ENCODE measurements at regions not wholly inside any gene's neighbourhood (a gene's known extent, or its start where the extent isn't known, plus 50 kb on each side); places are given as distances from the start of the nearest gene placed in this dataset.

DNA sequence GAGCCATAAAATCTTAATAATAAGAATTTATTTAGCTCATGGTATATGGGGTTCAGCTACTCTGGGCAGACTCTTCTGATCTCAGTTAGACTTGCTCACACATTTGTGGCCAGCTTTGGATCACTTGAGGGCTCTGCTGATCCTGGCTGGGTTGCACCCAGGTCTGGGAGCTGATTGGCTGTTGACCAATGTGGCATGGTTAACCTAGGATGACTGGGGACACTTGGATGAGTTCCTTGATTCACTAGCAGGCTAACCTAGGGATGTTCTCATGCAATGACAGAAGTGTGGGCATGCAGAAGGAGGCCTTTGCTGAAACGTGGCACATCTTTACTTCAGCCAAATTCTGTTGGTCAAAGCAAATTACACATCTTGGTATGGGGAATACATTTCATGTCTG lies 569.5 kb downstream of the UTRN start:
- Mint-ChIP-seq H3K27me3 (no peaks in the 10 kb centered on the region), H3K4me1 (no peaks in the 10 kb centered on the region), H3K27ac (no peak overlapping the region), H3K4me3 (no peak overlapping the region), H3K9me3 (ENCODE audit: insufficient read depth) (no peaks in the 10 kb centered on the region)
- Histone ChIP-seq H3K27ac (ENCODE audit: low read length in 2 of 2) (no peak overlapping the region), H3K36me3 (replicated peaks in 1 of 2; ENCODE audit: control extremely low read depth in 1 of 2, control insufficient read depth in 1 of 2, extremely low read depth in 1 of 2, insufficient read depth in 2 of 2, low read length in 1 of 2) (peaks cover 3 to 16% of the 10 kb centered on the region in 2 experiments), H2AFZ (ENCODE audit: insufficient read depth, low read depth, low read length, poor library complexity, severe bottlenecking) (no peak overlapping the region), H3K27me3 (replicated peaks in 1 of 4; ENCODE audit: control extremely low read depth in 1 of 4, control insufficient read depth in 3 of 4, insufficient read depth in 4 of 4, low read length in 3 of 4) (no peaks in the 10 kb centered on the region), H4K20me1 (ENCODE audit: control insufficient read depth, insufficient read depth, low read length, poor library complexity, severe bottlenecking) (no peaks in the 10 kb centered on the region), H3K4me2 (replicated peaks; ENCODE audit: low read depth, low read length, poor library complexity, severe bottlenecking) (no peak overlapping the region), H3K4me3 (ENCODE audit: control extremely low read depth in 1 of 5, extremely low read depth in 1 of 5, insufficient read depth in 1 of 5, low read depth in 2 of 5, low read length in 4 of 5) (no peak overlapping the region), H3K79me2 (ENCODE audit: control insufficient read depth, insufficient read depth, low read length) (no peaks in the 10 kb centered on the region), H3K4me1 (ENCODE audit: control insufficient read depth in 2 of 2, insufficient read depth in 2 of 2, low read length in 2 of 2) (no peaks in the 10 kb centered on the region), H3K9me3 (ENCODE audit: control extremely low read depth in 1 of 3, control insufficient read depth in 2 of 3, insufficient read depth in 1 of 3, low read length in 2 of 3) (no peaks in the 10 kb centered on the region), H3K9ac (ENCODE audit: low read length) (no peak overlapping the region)
- intact Hi-C loops (cut with micrococcal nuclease): no loop called here
- ATAC-seq (ENCODE audit: low read depth) (no peak), DNase-seq (no peak)
- CTCF ChIA-PET: no interaction called here
- POLR2A ChIA-PET: no interaction called here
- TF ChIP-seq, protein P1, sequence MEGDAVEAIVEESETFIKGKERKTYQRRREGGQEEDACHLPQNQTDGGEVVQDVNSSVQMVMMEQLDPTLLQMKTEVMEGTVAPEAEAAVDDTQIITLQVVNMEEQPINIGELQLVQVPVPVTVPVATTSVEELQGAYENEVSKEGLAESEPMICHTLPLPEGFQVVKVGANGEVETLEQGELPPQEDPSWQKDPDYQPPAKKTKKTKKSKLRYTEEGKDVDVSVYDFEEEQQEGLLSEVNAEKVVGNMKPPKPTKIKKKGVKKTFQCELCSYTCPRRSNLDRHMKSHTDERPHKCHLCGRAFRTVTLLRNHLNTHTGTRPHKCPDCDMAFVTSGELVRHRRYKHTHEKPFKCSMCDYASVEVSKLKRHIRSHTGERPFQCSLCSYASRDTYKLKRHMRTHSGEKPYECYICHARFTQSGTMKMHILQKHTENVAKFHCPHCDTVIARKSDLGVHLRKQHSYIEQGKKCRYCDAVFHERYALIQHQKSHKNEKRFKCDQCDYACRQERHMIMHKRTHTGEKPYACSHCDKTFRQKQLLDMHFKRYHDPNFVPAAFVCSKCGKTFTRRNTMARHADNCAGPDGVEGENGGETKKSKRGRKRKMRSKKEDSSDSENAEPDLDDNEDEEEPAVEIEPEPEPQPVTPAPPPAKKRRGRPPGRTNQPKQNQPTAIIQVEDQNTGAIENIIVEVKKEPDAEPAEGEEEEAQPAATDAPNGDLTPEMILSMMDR (IDR thresholded peaks at IDR 0.05): no peak
- TF ChIP-seq EZH2 (IDR thresholded peaks at IDR 0.05; ENCODE audit: borderline replicate concordance, insufficient read depth, low read depth, low read length, poor library complexity, severe bottlenecking): no peak
- WGBS (ENCODE audit: insufficient coverage): 80% methylated on average over 1 of the region's 1 CpG

DNA sequence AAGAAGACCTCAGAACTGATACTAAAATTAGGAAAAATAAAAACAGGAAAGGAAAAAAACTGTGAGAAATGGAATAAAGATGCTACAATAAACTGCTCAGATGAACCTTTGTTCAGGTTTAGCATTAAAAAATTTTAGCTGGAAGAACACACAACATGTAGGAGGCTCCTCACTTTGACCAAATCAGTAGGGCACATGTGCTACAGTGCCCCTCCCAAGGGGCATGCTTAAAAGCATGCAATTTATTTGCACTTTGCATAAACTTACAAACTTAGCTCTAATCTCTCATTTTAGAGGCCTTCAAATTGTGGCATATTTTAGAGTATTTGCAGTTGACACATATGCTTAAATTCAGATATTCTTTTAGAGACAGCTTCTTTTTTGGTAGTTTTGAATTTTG lies 570.2 kb downstream of the UTRN start:
- ChIA-PET POLR2A (no interaction called here), CTCF (no interaction called here)
- Mint-ChIP-seq H3K9me3 (ENCODE audit: insufficient read depth) (no peaks in the 10 kb centered on the region), H3K4me1 (no peaks in the 10 kb centered on the region), H3K27ac (no peak overlapping the region), H3K4me3 (no peak overlapping the region), H3K27me3 (peaks cover 3% of the 10 kb centered on the region)
- Histone ChIP-seq H3K79me2 (ENCODE audit: control insufficient read depth, insufficient read depth, low read length) (no peaks in the 10 kb centered on the region), H3K36me3 (replicated peaks in 1 of 2; ENCODE audit: control extremely low read depth in 1 of 2, control insufficient read depth in 1 of 2, extremely low read depth in 1 of 2, insufficient read depth in 2 of 2, low read length in 1 of 2) (peaks cover 3 to 10% of the 10 kb centered on the region in 2 experiments), H3K27ac (ENCODE audit: low read length in 2 of 2) (no peak overlapping the region), H3K4me3 (ENCODE audit: control extremely low read depth in 1 of 5, extremely low read depth in 1 of 5, insufficient read depth in 1 of 5, low read depth in 2 of 5, low read length in 4 of 5) (no peak overlapping the region), H3K9me3 (ENCODE audit: control extremely low read depth in 1 of 3, control insufficient read depth in 2 of 3, insufficient read depth in 1 of 3, low read length in 2 of 3) (peaks cover 0 to 3% (median 0%) of the 10 kb centered on the region in 3 donors), H3K4me1 (ENCODE audit: control insufficient read depth in 2 of 2, insufficient read depth in 2 of 2, low read length in 2 of 2) (no peaks in the 10 kb centered on the region), H2AFZ (ENCODE audit: insufficient read depth, low read depth, low read length, poor library complexity, severe bottlenecking) (no peak overlapping the region), H3K4me2 (replicated peaks; ENCODE audit: low read depth, low read length, poor library complexity, severe bottlenecking) (no peak overlapping the region), H3K9ac (ENCODE audit: low read length) (no peak overlapping the region), H3K27me3 (replicated peaks in 1 of 4; ENCODE audit: control extremely low read depth in 1 of 4, control insufficient read depth in 3 of 4, insufficient read depth in 4 of 4, low read length in 3 of 4) (no peaks in the 10 kb centered on the region), H4K20me1 (ENCODE audit: control insufficient read depth, insufficient read depth, low read length, poor library complexity, severe bottlenecking) (no peaks in the 10 kb centered on the region)
- no peak for ATAC-seq (ENCODE audit: low read depth)
- TF ChIP-seq, protein P1 (IDR thresholded peaks at IDR 0.05): no peak
- TF ChIP-seq EZH2 (IDR thresholded peaks at IDR 0.05; ENCODE audit: borderline replicate concordance, insufficient read depth, low read depth, low read length, poor library complexity, severe bottlenecking): no peak
- no peak for DNase-seq
- intact Hi-C loops (cut with micrococcal nuclease): no loop called here
